Gastroesophageal sphincter (tissue), 3 donors: ENCODE measurements at regions not wholly inside any gene's neighbourhood (a gene's known extent, or its start where the extent isn't known, plus 50 kb on each side); places are given as distances from the start of the nearest gene placed in this dataset.

ENCODE experiments used
- POLR2A ChIP-seq, 2 donors: fragments of 450-650 bp; IDR thresholded peaks; one replicate each; pipeline ENCODE4 v1.6.1; 2017; ENCODE audit warnings: antibody characterized with exemption in 2 of 2, mild to moderate bottlenecking in 2 of 2, moderate library complexity in 1 of 2
- TF ChIP-seq, protein P1 (sequence below), 4 experiments: fragments of 200-600 bp in 2 of 4; fragments of 450-650 bp in 2 of 4; sonication (generic) in 1 of 4; IDR thresholded peaks; one replicate each; pipeline ENCODE4 v1.5.1; 2017 to 2019; ENCODE audit warnings: antibody characterized with exemption in 4 of 4, mild to moderate bottlenecking in 2 of 4, moderate library complexity in 2 of 4

DNA sequence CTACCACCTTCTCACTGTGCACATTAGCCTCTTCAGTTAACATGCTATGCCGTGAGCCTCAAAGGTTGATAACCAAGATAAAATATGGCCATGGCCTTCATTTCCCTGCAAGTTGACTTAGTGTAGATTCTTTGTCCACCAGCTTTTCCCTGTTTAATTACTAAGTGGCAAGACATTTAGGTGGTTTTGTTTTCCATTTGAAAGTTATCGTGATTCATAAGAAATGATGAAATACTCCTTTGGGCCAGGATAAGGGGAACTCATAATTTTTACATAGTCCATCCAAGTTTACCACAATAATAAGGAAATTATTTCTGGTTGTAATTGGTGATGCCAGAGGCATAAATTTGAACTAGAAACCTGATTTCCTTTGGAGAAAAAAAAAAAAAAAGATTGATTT, 609.6 kb downstream of the TAF11L14 start:
- TF ChIP-seq, protein P1, sequence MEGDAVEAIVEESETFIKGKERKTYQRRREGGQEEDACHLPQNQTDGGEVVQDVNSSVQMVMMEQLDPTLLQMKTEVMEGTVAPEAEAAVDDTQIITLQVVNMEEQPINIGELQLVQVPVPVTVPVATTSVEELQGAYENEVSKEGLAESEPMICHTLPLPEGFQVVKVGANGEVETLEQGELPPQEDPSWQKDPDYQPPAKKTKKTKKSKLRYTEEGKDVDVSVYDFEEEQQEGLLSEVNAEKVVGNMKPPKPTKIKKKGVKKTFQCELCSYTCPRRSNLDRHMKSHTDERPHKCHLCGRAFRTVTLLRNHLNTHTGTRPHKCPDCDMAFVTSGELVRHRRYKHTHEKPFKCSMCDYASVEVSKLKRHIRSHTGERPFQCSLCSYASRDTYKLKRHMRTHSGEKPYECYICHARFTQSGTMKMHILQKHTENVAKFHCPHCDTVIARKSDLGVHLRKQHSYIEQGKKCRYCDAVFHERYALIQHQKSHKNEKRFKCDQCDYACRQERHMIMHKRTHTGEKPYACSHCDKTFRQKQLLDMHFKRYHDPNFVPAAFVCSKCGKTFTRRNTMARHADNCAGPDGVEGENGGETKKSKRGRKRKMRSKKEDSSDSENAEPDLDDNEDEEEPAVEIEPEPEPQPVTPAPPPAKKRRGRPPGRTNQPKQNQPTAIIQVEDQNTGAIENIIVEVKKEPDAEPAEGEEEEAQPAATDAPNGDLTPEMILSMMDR (IDR thresholded peaks at IDR 0.05) = no peak
- TF ChIP-seq POLR2A (IDR thresholded peaks at IDR 0.05) = no peak
